ENCODE measurements at regions not wholly inside any gene's neighbourhood (a gene's known extent, or its start where the extent isn't known, plus 50 kb on each side); places are given as distances from the start of the nearest gene placed in this dataset.

DNA sequence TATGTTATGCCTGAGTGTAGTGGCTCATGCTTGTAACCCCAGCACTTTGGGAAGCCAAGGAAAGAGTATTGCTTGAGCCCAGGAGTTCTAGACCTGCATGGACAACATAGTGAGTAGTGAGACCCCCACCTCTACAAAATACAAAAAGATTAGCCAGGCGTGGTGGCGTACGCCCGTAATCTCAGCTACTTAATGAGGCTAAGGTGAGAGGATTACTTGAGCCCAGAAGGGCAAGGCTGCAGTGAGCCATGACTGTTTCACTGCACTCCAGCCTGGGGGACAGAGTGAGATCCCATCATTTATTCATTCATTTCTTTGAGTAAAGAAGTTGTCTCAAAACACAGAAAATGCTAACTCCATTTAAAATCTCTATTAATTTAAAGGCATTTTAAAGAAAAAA is 1061.6 kb downstream of the JRKL start:
- Mint-ChIP-seq H3K27me3 (no peaks in the 10 kb centered on the region), H3K36me3 (no peaks in the 10 kb centered on the region), H3K4me3 (no peak overlapping the region), H3K9me3 (ENCODE audit: low read depth) (no peaks in the 10 kb centered on the region), H3K4me1 (no peaks in the 10 kb centered on the region), H3K27ac (no peak overlapping the region)
- DNase-seq (no peak), ATAC-seq (no peak)
- CTCF ChIA-PET = no interaction called here

GRCh38 chr11:97454988-97455387 is 1065.2 kb downstream of the JRKL start:
- Mint-ChIP-seq H3K27me3 (no peaks in the 10 kb centered on the region), H3K4me3 (no peak overlapping the region), H3K4me1 (no peaks in the 10 kb centered on the region), H3K27ac (no peak overlapping the region), H3K36me3 (no peaks in the 10 kb centered on the region), H3K9me3 (ENCODE audit: low read depth) (no peaks in the 10 kb centered on the region)
- ATAC-seq (no peak), DNase-seq (no peak)
- CTCF ChIA-PET = no interaction called here

GRCh38 chr11:97460091-97460490 is 1070.3 kb downstream of the JRKL start:
- DNase-seq (no peak), ATAC-seq (no peak)
- Mint-ChIP-seq H3K36me3 (peaks cover 4% of the 10 kb centered on the region), H3K4me3 (no peak overlapping the region), H3K4me1 (no peaks in the 10 kb centered on the region), H3K27me3 (no peaks in the 10 kb centered on the region), H3K9me3 (ENCODE audit: low read depth) (peaks cover 12% of the 10 kb centered on the region), H3K27ac (no peak overlapping the region)
- CTCF ChIA-PET = no interaction called here

DNA sequence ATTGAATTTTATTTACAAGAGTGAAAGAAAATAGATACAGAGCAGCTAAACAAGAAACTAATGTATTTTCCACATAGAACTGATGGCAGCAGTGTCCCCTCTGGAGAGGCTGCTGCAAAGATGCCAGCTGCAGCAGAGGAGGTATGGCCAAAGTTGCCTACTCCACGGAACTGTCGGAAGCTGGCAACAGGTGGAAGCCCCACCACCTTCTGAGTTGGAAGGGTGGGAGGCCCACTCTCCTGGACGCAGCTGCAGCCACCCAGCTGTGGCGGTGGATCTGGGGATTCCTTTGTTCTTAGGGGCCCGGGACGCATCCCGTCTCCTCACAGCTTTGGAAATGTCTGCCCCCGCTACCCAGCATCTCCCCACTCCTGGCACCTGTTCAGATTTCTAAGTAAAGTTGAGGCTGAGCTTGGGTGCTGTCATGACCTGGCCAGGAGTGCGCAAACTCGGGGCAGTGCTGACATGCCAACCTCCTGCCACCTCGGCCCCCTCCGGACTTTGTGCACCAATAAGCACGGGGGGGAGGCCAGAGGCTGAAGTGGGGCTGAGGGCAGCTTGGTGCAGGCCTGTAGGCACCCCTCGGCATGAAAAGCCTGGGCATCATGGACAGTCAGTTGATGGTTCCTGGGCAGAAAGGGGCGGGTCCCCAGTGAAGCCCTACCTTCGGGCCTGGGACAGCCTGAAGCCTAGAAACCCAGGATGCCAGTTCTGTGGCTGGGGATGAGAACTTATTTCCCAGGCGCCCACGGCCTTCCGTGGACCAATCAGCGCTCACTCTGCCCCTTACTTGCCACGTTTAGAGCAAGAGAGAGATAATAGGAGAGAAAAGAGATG is 1071.4 kb downstream of the JRKL start:
- Mint-ChIP-seq H3K27ac (no peak overlapping the region), H3K4me3 (no peak overlapping the region), H3K27me3 (no peaks in the 10 kb centered on the region), H3K36me3 (peaks cover 4% of the 10 kb centered on the region), H3K9me3 (ENCODE audit: low read depth) (peaks cover 12% of the 10 kb centered on the region), H3K4me1 (no peaks in the 10 kb centered on the region)
- CTCF ChIA-PET = no interaction called here
- DNase-seq = no peak
- ATAC-seq = no peak

- no peak overlapping the region for H3K27ac Mint-ChIP-seq
- CTCF ChIA-PET = no interaction called here
- no peaks in the 10 kb centered on the region for H3K4me1 Mint-ChIP-seq
- peaks cover 4% of the 10 kb centered on the region for H3K36me3 Mint-ChIP-seq
- ATAC-seq (no peak), DNase-seq (no peak)
- H3K27me3 Mint-ChIP-seq = no peaks in the 10 kb centered on the region
- no peak overlapping the region for H3K4me3 Mint-ChIP-seq
- H3K9me3 Mint-ChIP-seq (ENCODE audit: low read depth) = peaks cover 12% of the 10 kb centered on the region
Measured at GRCh38 chr11:97461934-97462333, 1072.1 kb downstream of the JRKL start.

- H3K36me3 Mint-ChIP-seq = peaks cover 4% of the 10 kb centered on the region
- no peak for ATAC-seq
- no peaks in the 10 kb centered on the region for H3K4me1 Mint-ChIP-seq
- DNase-seq = no peak
- CTCF ChIA-PET = no interaction called here
- no peaks in the 10 kb centered on the region for H3K27me3 Mint-ChIP-seq
- H3K27ac Mint-ChIP-seq = no peak overlapping the region
- peaks cover 15% of the 10 kb centered on the region for H3K9me3 Mint-ChIP-seq (ENCODE audit: low read depth)
- H3K4me3 Mint-ChIP-seq = no peak overlapping the region
Measured at GRCh38 chr11:97463891-97464290, 1074.1 kb downstream of the JRKL start.

DNA sequence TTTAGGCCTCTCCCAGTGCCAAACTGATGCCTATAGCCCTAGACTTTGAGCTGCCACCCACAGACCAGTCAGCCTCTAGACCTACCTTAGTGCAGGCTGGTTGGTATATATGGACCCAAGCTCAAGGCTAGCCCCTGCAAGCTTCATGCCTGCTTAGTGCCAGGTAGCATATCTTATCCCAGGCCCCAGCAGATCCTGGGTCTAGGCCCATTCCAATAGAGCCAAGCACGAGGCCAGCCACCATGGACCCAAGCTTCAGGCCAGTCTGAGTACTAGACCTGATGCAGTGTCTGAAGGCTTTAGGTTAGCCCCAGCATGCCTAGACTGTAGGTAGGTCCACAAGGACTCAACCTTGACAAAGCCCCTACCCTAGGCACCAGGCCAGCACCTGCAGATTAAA is 1081.7 kb downstream of the JRKL start:
- H3K27ac Mint-ChIP-seq = no peak overlapping the region
- H3K36me3 Mint-ChIP-seq = no peaks in the 10 kb centered on the region
- no peak for DNase-seq
- no peaks in the 10 kb centered on the region for H3K27me3 Mint-ChIP-seq
- CTCF ChIA-PET = no interaction called here
- H3K9me3 Mint-ChIP-seq (ENCODE audit: low read depth) = peaks cover 14% of the 10 kb centered on the region
- no peaks in the 10 kb centered on the region for H3K4me1 Mint-ChIP-seq
- ATAC-seq = no peak
- H3K4me3 Mint-ChIP-seq = no peak overlapping the region

DNA sequence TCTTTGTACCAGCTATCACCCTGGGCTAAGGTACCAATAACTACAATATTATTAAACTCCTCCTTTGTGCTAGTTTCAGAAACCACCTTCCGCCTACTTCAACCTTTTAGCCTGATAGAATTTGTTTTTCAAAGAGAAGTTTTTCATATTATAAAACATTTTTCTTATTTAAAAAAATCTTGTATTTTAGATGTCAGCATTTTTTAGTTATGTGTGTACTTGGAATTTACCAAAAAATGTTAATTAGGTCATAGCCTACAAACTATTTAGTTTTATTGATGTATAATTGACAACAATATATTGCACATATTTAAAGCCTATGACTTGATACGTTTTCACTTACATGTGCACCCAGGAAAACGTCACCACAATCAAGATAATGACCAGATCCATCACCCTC is 1097.6 kb downstream of the JRKL start:
- peaks cover 22% of the 10 kb centered on the region for H3K9me3 Mint-ChIP-seq (ENCODE audit: low read depth)
- CTCF ChIA-PET = no interaction called here
- no peak overlapping the region for H3K27ac Mint-ChIP-seq
- no peak overlapping the region for H3K4me3 Mint-ChIP-seq
- DNase-seq (no peak), ATAC-seq (no peak)
- H3K27me3 Mint-ChIP-seq = no peaks in the 10 kb centered on the region
- no peaks in the 10 kb centered on the region for H3K36me3 Mint-ChIP-seq
- no peaks in the 10 kb centered on the region for H3K4me1 Mint-ChIP-seq

DNA sequence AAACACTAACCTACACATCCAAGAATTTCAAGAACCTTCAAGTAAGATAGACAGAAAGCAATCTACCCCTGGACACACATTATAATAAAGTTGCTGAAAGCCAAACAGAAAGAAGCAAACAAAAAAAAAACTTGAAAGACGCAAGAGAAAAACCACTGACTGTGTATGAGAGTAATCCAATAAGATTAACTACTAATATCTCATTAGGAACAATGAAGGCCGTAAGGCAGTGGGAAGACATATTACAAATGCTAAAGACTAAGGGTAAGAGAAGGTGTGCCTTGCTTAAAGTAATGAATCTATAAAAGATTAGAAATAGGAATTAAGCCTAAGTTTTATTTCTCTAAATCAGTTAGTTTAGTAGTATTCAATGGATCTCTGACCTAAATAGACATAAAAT is 1109.1 kb downstream of the JRKL start:
- no peaks in the 10 kb centered on the region for H3K36me3 Mint-ChIP-seq
- DNase-seq = no peak
- CTCF ChIA-PET = no interaction called here
- H3K4me1 Mint-ChIP-seq = no peaks in the 10 kb centered on the region
- ATAC-seq = no peak
- H3K9me3 Mint-ChIP-seq (ENCODE audit: low read depth) = peaks cover 6% of the 10 kb centered on the region
- H3K27me3 Mint-ChIP-seq = no peaks in the 10 kb centered on the region
- H3K4me3 Mint-ChIP-seq = no peak overlapping the region
- H3K27ac Mint-ChIP-seq = no peak overlapping the region

DNA sequence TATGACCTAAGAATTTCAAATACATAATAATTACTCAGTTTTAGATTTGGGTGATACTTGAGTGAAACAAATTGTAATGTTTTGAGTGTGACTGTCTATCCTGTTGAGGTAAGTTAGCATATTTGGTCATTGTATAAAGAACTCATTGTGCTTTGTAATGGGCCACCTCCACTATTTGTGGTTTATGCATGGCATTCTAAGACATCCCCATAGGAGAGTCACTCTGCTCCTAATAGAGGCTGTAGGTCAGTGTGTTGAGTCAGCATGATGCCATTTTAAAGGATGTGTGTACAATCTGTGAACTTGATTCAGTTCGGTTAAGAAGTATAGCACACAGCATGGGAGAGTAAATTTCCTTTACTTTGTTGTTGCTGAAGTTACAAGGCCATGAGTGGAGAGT is 1112.4 kb downstream of the JRKL start:
- DNase-seq = no peak
- Mint-ChIP-seq H3K36me3 (no peaks in the 10 kb centered on the region), H3K4me1 (no peaks in the 10 kb centered on the region), H3K9me3 (ENCODE audit: low read depth) (peaks cover 6% of the 10 kb centered on the region), H3K4me3 (no peak overlapping the region), H3K27ac (no peak overlapping the region), H3K27me3 (no peaks in the 10 kb centered on the region)
- ATAC-seq = no peak
- CTCF ChIA-PET = no interaction called here

DNA sequence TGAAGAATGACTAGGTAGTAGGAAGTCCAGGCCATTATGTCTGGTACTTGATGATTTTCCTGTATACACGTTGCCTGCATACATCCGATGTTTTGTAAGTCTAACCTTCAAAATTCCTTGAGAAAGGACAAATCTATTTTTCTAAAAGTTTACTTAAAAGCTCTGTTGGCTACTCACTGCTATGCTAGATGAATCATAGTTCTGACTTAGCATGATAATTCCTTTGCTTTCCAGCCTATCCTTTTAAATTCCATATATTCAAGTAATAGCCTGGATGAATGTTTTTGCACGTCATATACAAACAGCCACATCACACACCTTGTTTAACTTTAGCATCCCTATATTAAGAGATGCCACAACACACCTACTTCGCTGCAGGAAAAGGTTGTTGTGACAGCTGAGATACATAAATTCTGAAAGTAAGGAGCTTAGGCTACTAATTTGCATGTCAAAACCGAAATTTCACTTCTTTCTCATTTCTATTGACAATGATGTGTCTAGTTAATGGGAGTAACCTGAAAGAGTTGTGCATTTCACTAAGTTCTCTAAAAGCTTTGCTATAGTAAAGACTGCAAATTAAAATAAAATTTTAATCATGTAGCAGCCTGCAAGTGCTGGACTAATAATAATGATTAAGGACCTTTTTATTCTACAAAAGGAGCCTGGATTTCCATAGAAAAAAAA is 1116.4 kb downstream of the JRKL start:
- Mint-ChIP-seq H3K36me3 (no peaks in the 10 kb centered on the region), H3K9me3 (ENCODE audit: low read depth) (peaks cover 10% of the 10 kb centered on the region), H3K27me3 (no peaks in the 10 kb centered on the region), H3K27ac (no peak overlapping the region), H3K4me1 (no peaks in the 10 kb centered on the region), H3K4me3 (no peak overlapping the region)
- CTCF ChIA-PET = no interaction called here
- ATAC-seq = no peak
- DNase-seq = no peak

DNA sequence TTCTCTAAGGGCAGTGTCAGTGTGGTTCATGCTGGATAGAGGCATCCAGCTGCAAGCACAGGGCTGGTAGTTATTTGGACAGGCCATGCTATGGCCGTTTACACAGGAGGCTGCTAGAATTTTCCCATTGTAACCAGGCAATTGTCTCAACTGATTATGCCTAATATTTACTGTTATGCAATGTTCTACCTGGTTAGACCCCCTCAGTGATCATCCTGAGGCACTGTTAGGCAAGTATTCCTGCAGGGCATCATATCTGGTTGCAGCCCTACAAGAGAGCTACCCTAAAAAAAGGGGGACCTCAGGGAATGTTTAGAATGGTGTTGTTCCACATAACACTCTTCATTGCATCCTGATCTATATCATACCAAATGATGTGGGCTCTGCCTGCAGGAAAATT is 1124.6 kb downstream of the JRKL start:
- no peaks in the 10 kb centered on the region for H3K4me1 Mint-ChIP-seq
- H3K4me3 Mint-ChIP-seq = no peak overlapping the region
- DNase-seq (no peak), ATAC-seq (no peak)
- H3K36me3 Mint-ChIP-seq = no peaks in the 10 kb centered on the region
- peaks cover 6% of the 10 kb centered on the region for H3K9me3 Mint-ChIP-seq (ENCODE audit: low read depth)
- CTCF ChIA-PET = no interaction called here
- no peak overlapping the region for H3K27ac Mint-ChIP-seq
- H3K27me3 Mint-ChIP-seq = no peaks in the 10 kb centered on the region

GRCh38 chr11:97516688-97517087 is 1126.9 kb downstream of the JRKL start:
- peaks cover 8% of the 10 kb centered on the region for H3K9me3 Mint-ChIP-seq (ENCODE audit: low read depth)
- no peaks in the 10 kb centered on the region for H3K27me3 Mint-ChIP-seq
- H3K36me3 Mint-ChIP-seq = no peaks in the 10 kb centered on the region
- H3K4me1 Mint-ChIP-seq = no peaks in the 10 kb centered on the region
- H3K4me3 Mint-ChIP-seq = no peak overlapping the region
- CTCF ChIA-PET = no interaction called here
- ATAC-seq (no peak), DNase-seq (no peak)
- H3K27ac Mint-ChIP-seq = no peak overlapping the region

DNA sequence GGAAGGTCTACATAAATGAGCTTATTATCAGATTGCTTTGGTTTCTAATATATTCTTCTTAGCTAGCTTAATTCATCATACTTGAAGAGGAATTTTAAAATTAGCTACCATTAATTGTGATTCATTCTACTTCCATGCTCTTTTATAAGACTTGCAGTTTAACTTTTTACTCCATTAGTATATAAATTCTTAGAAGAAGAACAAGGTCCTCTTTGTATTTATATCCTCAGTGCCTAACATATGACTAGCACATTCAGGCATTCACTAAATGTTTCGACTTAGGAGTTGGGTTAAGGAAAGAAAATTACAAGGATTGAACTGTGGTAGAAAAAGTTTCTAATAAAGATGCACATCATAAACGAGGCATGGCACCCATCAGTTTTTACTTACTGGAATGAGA is 1135.5 kb downstream of the JRKL start:
- H3K36me3 Mint-ChIP-seq = no peaks in the 10 kb centered on the region
- CTCF ChIA-PET = no interaction called here
- H3K9me3 Mint-ChIP-seq (ENCODE audit: low read depth) = peaks cover 7% of the 10 kb centered on the region
- H3K27me3 Mint-ChIP-seq = no peaks in the 10 kb centered on the region
- no peak for ATAC-seq
- H3K4me3 Mint-ChIP-seq = no peak overlapping the region
- no peaks in the 10 kb centered on the region for H3K4me1 Mint-ChIP-seq
- DNase-seq = no peak
- H3K27ac Mint-ChIP-seq = no peak overlapping the region

All from activated CD8-positive, alpha-beta memory T cell treated with anti-CD3 and anti-CD28 coated beads, Interleukin-2, amount 10 ng/mL, durations not matched to agents 7 days and 5 days (primary cell).